Suprapubic skin (tissue), 4 donors: ENCODE measurements at regions not wholly inside any gene's neighbourhood (a gene's known extent, or its start where the extent isn't known, plus 50 kb on each side); places are given as distances from the start of the nearest gene placed in this dataset.

Source experiments
- DNase-seq, 2 donors: peaks; one replicate each; pipeline ENCODE4 v3.0.0-alpha.2; 2019; ENCODE audit warnings: low spot score in 2 of 2
- H3K27ac ChIP-seq: fragments of 200-600 bp; sonication (generic); one replicate; pipeline ENCODE4 v1.5.1; 2019
- H3K27me3 ChIP-seq: fragments of 200-600 bp; sonication (generic); one replicate; pipeline ENCODE4 v1.5.1; 2019
- H3K36me3 ChIP-seq: fragments of 200-600 bp; sonication (generic); one replicate; pipeline ENCODE4 v1.5.1; 2019
- H3K4me1 ChIP-seq: fragments of 200-600 bp; sonication (generic); one replicate; pipeline ENCODE4 v1.5.1; 2019
- H3K4me3 ChIP-seq: fragments of 200-600 bp; sonication (generic); one replicate; pipeline ENCODE4 v1.5.1; 2019; ENCODE audit warnings: mild to moderate bottlenecking
- H3K9me3 ChIP-seq: fragments of 200-600 bp; sonication (generic); one replicate; pipeline ENCODE4 v1.5.1; 2019
- CTCF ChIP-seq, 2 donors: fragments of 200-600 bp in 1 of 2; fragments of 450-650 bp in 1 of 2; sonication (generic) in 1 of 2; IDR thresholded peaks; one replicate each; pipeline ENCODE4 v1.5.1; 2016 to 2019; ENCODE audit warnings: antibody characterized with exemption in 2 of 2, mild to moderate bottlenecking in 1 of 2, moderate library complexity in 1 of 2
- EP300 ChIP-seq: sonication (generic); formaldehyde crosslinking; IDR thresholded peaks from one replicate; pipeline ENCODE4 v1.6.1; 2017; ENCODE audit warnings: antibody characterized with exemption
- POLR2A ChIP-seq, 2 donors: fragments of 450-650 bp; IDR thresholded peaks; one replicate each; pipeline ENCODE4 v1.6.1; 2017; ENCODE audit warnings: antibody characterized with exemption in 2 of 2, mild to moderate bottlenecking in 2 of 2, moderate library complexity in 2 of 2
- POLR2AphosphoS5 ChIP-seq, 3 donors: sonication (generic); formaldehyde crosslinking; IDR thresholded peaks; one replicate each; pipeline ENCODE4 v1.6.1; 2017; ENCODE audit warnings: antibody characterized with exemption in 3 of 3
- WGBS: methylation state at CpG from one replicate; pipeline ENCODE4 v1.1.5; 2018; 5-methylcytosine and 5-hydroxymethylcytosine counted together

GRCh38 chr2:222807431-222807830 is 53.4 kb upstream of the ACSL3 start:
- H3K27ac ChIP-seq = no peak overlapping the region
- no peak for DNase-seq
- H3K27me3 ChIP-seq = no peaks in the 10 kb centered on the region
- WGBS = 92% methylated on average over 4 of the region's 4 CpGs
- H3K4me3 ChIP-seq = no peak overlapping the region
- TF ChIP-seq EP300 (no peak), POLR2AphosphoS5 (IDR thresholded peaks at IDR 0.05) (no peak), POLR2A (IDR thresholded peaks at IDR 0.05) (no peak), CTCF (IDR thresholded peaks at IDR 0.05) (no peak)
- peaks cover 19% of the 10 kb centered on the region for H3K4me1 ChIP-seq
- H3K9me3 ChIP-seq = no peaks in the 10 kb centered on the region
- no peaks in the 10 kb centered on the region for H3K36me3 ChIP-seq

GRCh38 chr2:222809582-222809981 is 51.3 kb upstream of the ACSL3 start:
- Histone ChIP-seq H3K4me3 (no peak overlapping the region), H3K27ac (no peak overlapping the region), H3K27me3 (no peaks in the 10 kb centered on the region), H3K9me3 (no peaks in the 10 kb centered on the region), H3K36me3 (no peaks in the 10 kb centered on the region), H3K4me1 (peaks cover 32% of the 10 kb centered on the region)
- WGBS = 86% methylated on average over 2 of the region's 2 CpGs
- no peak for DNase-seq
- no peak for TF ChIP-seq POLR2AphosphoS5 (IDR thresholded peaks at IDR 0.05)

- Histone ChIP-seq H3K36me3 (no peaks in the 10 kb centered on the region), H3K27me3 (no peaks in the 10 kb centered on the region), H3K4me1 (peaks cover 31% of the 10 kb centered on the region), H3K9me3 (no peaks in the 10 kb centered on the region), H3K4me3 (no peak overlapping the region), H3K27ac (no peak overlapping the region)
- no peak for TF ChIP-seq POLR2A (IDR thresholded peaks at IDR 0.05)
- no peak for TF ChIP-seq EP300
- TF ChIP-seq POLR2AphosphoS5 (IDR thresholded peaks at IDR 0.05) = no peak
- no peak for TF ChIP-seq CTCF (IDR thresholded peaks at IDR 0.05)
- no peak for DNase-seq
- WGBS = 85% methylated on average over 5 of the region's 5 CpGs
Observed at GRCh38 chr2:222810044-222810443, 50.8 kb upstream of the ACSL3 start.
